Activated CD4-positive, alpha-beta T cell treated with anti-CD3 and anti-CD28 coated beads for 36 hours (primary cell): ENCODE measurements at regions not wholly inside any gene's neighbourhood (a gene's known extent, or its start where the extent isn't known, plus 50 kb on each side); places are given as distances from the start of the nearest gene placed in this dataset.

Source experiments
- ATAC-seq: fragments of 200-7000 bp; cut with Tn5 transposase; one replicate; pipeline ENCODE4 v1.10.0; 2021; ENCODE audit warnings: mild to moderate bottlenecking, moderate library complexity
- CTCF ChIA-PET: fragments of 350-600 bp; sonication (Branson Sonifier 250); formaldehyde crosslinking; loops from one replicate; lab custom pipeline; 2021; ENCODE audit warnings: antibody characterized with exemption; lab: Charles Lee
- POLR2A ChIA-PET: fragments of 350-600 bp; sonication (Branson Sonifier 250); formaldehyde crosslinking; loops from one replicate; lab custom pipeline; 2021; ENCODE audit warnings: antibody characterized with exemption, inconsistent platforms; lab: Charles Lee
- DNase-seq: peaks from one replicate; pipeline ENCODE4 v3.0.0-alpha.2; 2020
- H3K27ac Mint-ChIP-seq: one replicate; pipeline ENCODE4 v1.8.0; 2021; ENCODE audit warnings: mixed read lengths
- H3K27me3 Mint-ChIP-seq: one replicate; pipeline ENCODE4 v1.8.0; 2021; ENCODE audit warnings: mixed read lengths
- H3K36me3 Mint-ChIP-seq: one replicate; pipeline ENCODE4 v1.8.0; 2021; ENCODE audit warnings: low read depth, mixed read lengths
- H3K4me1 Mint-ChIP-seq: one replicate; pipeline ENCODE4 v1.8.0; 2021; ENCODE audit warnings: mixed read lengths
- H3K4me3 Mint-ChIP-seq: one replicate; pipeline ENCODE4 v1.8.0; 2021; ENCODE audit warnings: mild to moderate bottlenecking, moderate library complexity, mixed read lengths
- H3K9me3 Mint-ChIP-seq: one replicate; pipeline ENCODE4 v1.8.0; 2021; ENCODE audit warnings: low read depth, mixed read lengths
- intact Hi-C, 2 experiments: fragments of 100-400 bp; cut with DNase I in 1 of 2; cut with micrococcal nuclease in 1 of 2; formaldehyde crosslinking; loops; one replicate each; pipeline versions ENCODE4 v1.14.2 to v1.15.1; 2022 to 2024; cut with DNase I, micrococcal nuclease

- Mint-ChIP-seq H3K9me3 (no peaks in the 10 kb centered on the region), H3K4me3 (no peak overlapping the region), H3K27me3 (peaks cover 3% of the 10 kb centered on the region), H3K27ac (no peak overlapping the region), H3K4me1 (no peaks in the 10 kb centered on the region), H3K36me3 (no peaks in the 10 kb centered on the region)
- ChIA-PET CTCF (no interaction called here), POLR2A (no interaction called here)
- intact Hi-C loops = no loop called here
- DNase-seq (no peak), ATAC-seq (no peak)
Observed at GRCh38 chr5:143748516-143748915, 63.4 kb upstream of the HMHB1 start.

GRCh38 chr5:143742951-143743350 is 69.0 kb upstream of the HMHB1 start:
- Mint-ChIP-seq H3K36me3 (no peaks in the 10 kb centered on the region), H3K27me3 (no peaks in the 10 kb centered on the region), H3K4me3 (no peak overlapping the region), H3K4me1 (peaks cover 4% of the 10 kb centered on the region), H3K9me3 (no peaks in the 10 kb centered on the region), H3K27ac (no peak overlapping the region)
- intact Hi-C loops = no loop called here
- ChIA-PET CTCF (no interaction called here), POLR2A (no interaction called here)
- no peak for DNase-seq
- ATAC-seq = no peak

GRCh38 chr5:143741421-143741820 is 70.5 kb upstream of the HMHB1 start:
- DNase-seq (no peak), ATAC-seq (no peak)
- H3K27me3 Mint-ChIP-seq = no peaks in the 10 kb centered on the region
- no peak overlapping the region for H3K4me3 Mint-ChIP-seq
- ChIA-PET POLR2A (no interaction called here), CTCF (interaction anchor here (0.6 to 0.9 kb wide), 3 partner anchors 11 to 123 kb away, joined by 3 read pairs; no protein-coding TSS in a partner anchor)
- intact Hi-C loops = no loop called here
- no peaks in the 10 kb centered on the region for H3K36me3 Mint-ChIP-seq
- H3K4me1 Mint-ChIP-seq = peaks cover 4% of the 10 kb centered on the region
- no peak overlapping the region for H3K27ac Mint-ChIP-seq
- H3K9me3 Mint-ChIP-seq = no peaks in the 10 kb centered on the region

- Mint-ChIP-seq H3K4me1 (peaks cover 4% of the 10 kb centered on the region), H3K27ac (no peak overlapping the region), H3K27me3 (no peaks in the 10 kb centered on the region), H3K4me3 (no peak overlapping the region), H3K36me3 (no peaks in the 10 kb centered on the region), H3K9me3 (no peaks in the 10 kb centered on the region)
- DNase-seq (no peak), ATAC-seq (no peak)
- intact Hi-C loops = no loop called here
- ChIA-PET POLR2A (no interaction called here), CTCF (no interaction called here)
Observed at GRCh38 chr5:143740956-143741355, 71.0 kb upstream of the HMHB1 start.

GRCh38 chr5:143739746-143740145 is 72.2 kb upstream of the HMHB1 start:
- intact Hi-C loops = no loop called here
- DNase-seq (no peak), ATAC-seq (no peak)
- no peak overlapping the region for H3K4me3 Mint-ChIP-seq
- H3K36me3 Mint-ChIP-seq = no peaks in the 10 kb centered on the region
- no peaks in the 10 kb centered on the region for H3K27me3 Mint-ChIP-seq
- ChIA-PET POLR2A (no interaction called here), CTCF (no interaction called here)
- no peak overlapping the region for H3K27ac Mint-ChIP-seq
- no peaks in the 10 kb centered on the region for H3K9me3 Mint-ChIP-seq
- peaks cover 4% of the 10 kb centered on the region for H3K4me1 Mint-ChIP-seq

GRCh38 chr5:143738417-143739401 is 73.3 kb upstream of the HMHB1 start:
- ChIA-PET POLR2A (no interaction called here), CTCF (no interaction called here)
- DNase-seq (no peak), ATAC-seq (no peak)
- H3K36me3 Mint-ChIP-seq = no peaks in the 10 kb centered on the region
- peaks cover 4% of the 10 kb centered on the region for H3K4me1 Mint-ChIP-seq
- H3K27me3 Mint-ChIP-seq = no peaks in the 10 kb centered on the region
- H3K27ac Mint-ChIP-seq = no peak overlapping the region
- intact Hi-C loops = no loop called here
- no peaks in the 10 kb centered on the region for H3K9me3 Mint-ChIP-seq
- H3K4me3 Mint-ChIP-seq = no peak overlapping the region

- Mint-ChIP-seq H3K36me3 (no peaks in the 10 kb centered on the region), H3K4me3 (no peak overlapping the region), H3K4me1 (peaks cover 4% of the 10 kb centered on the region), H3K27me3 (no peaks in the 10 kb centered on the region), H3K9me3 (no peaks in the 10 kb centered on the region), H3K27ac (no peak overlapping the region)
- intact Hi-C loops = no loop called here
- no peak for ATAC-seq
- no peak for DNase-seq
- ChIA-PET CTCF (interaction anchor here (0.7 to 1.3 kb wide), 3 partner anchors 17 to 197 kb away, joined by 3 read pairs; no protein-coding TSS in a partner anchor), POLR2A (no interaction called here)
Observed at GRCh38 chr5:143737062-143737461, 74.9 kb upstream of the HMHB1 start.

- DNase-seq (no peak), ATAC-seq (no peak)
- no peaks in the 10 kb centered on the region for H3K27me3 Mint-ChIP-seq
- H3K9me3 Mint-ChIP-seq = no peaks in the 10 kb centered on the region
- no peaks in the 10 kb centered on the region for H3K4me1 Mint-ChIP-seq
- no peak overlapping the region for H3K27ac Mint-ChIP-seq
- ChIA-PET POLR2A (no interaction called here), CTCF (no interaction called here)
- no peaks in the 10 kb centered on the region for H3K36me3 Mint-ChIP-seq
- no peak overlapping the region for H3K4me3 Mint-ChIP-seq
- intact Hi-C loops = no loop called here
Observed at GRCh38 chr5:143734456-143734780, 77.5 kb upstream of the HMHB1 start.

- Mint-ChIP-seq H3K27me3 (no peaks in the 10 kb centered on the region), H3K4me1 (no peaks in the 10 kb centered on the region), H3K36me3 (no peaks in the 10 kb centered on the region), H3K27ac (no peak overlapping the region), H3K9me3 (no peaks in the 10 kb centered on the region), H3K4me3 (no peak overlapping the region)
- ChIA-PET CTCF (no interaction called here), POLR2A (no interaction called here)
- no peak for ATAC-seq
- DNase-seq = no peak
- intact Hi-C loops = no loop called here
Observed at GRCh38 chr5:143733665-143734455, 78.1 kb upstream of the HMHB1 start.

- CTCF ChIA-PET = no interaction called here
- ATAC-seq (no peak), DNase-seq (no peak)
- Mint-ChIP-seq H3K27me3 (no peaks in the 10 kb centered on the region), H3K4me1 (no peaks in the 10 kb centered on the region), H3K36me3 (no peaks in the 10 kb centered on the region), H3K27ac (no peak overlapping the region), H3K9me3 (no peaks in the 10 kb centered on the region), H3K4me3 (no peak overlapping the region)
- POLR2A ChIA-PET = no interaction called here
- intact Hi-C loops = no loop called here
Observed at GRCh38 chr5:143732402-143732801, 79.6 kb upstream of the HMHB1 start.

GRCh38 chr5:143730112-143730801 is 81.7 kb upstream of the HMHB1 start:
- CTCF ChIA-PET = interaction anchor here (0.7 kb wide), 1 partner anchor 11 kb away, joined by 3 read pairs; no protein-coding TSS in a partner anchor
- DNase-seq (no peak), ATAC-seq (no peak)
- Mint-ChIP-seq H3K4me3 (no peak overlapping the region), H3K36me3 (no peaks in the 10 kb centered on the region), H3K4me1 (no peaks in the 10 kb centered on the region), H3K27ac (no peak overlapping the region), H3K9me3 (no peaks in the 10 kb centered on the region), H3K27me3 (no peaks in the 10 kb centered on the region)
- POLR2A ChIA-PET = no interaction called here
- intact Hi-C loops = no loop called here
